GM12878 (cell line): ENCODE measurements at regions not wholly inside any gene's neighbourhood (a gene's known extent, or its start where the extent isn't known, plus 50 kb on each side); places are given as distances from the start of the nearest gene placed in this dataset.

Experiments used
- CBX5 ChIP-seq: sonication (generic); IDR thresholded peaks from 2 replicates; pipeline ENCODE4 v1.6.1; 2016; ENCODE audit warnings: low read depth, moderate library complexity, mild to moderate bottlenecking, inconsistent platforms
- CEBPB ChIP-seq, 2 experiments: fragments of 150-350 bp in 1 of 2; IDR thresholded peaks; 2 replicates each; pipeline ENCODE4 v1.6.1; 2012 to 2014; ENCODE audit warnings: low read depth in 2 of 2, low read length in 2 of 2, borderline replicate concordance in 1 of 2, inconsistent platforms in 1 of 2
- CTCF ChIP-seq, 3 experiments: IDR thresholded peaks in 2 of 3; conservative IDR thresholded peaks in 1 of 3; 2 replicates each; pipeline ENCODE4 v1.5.1; 2011; ENCODE audit warnings: low read depth in 3 of 3, low read length in 3 of 3, mild to moderate bottlenecking in 3 of 3, control low read depth in 2 of 3, moderate library complexity in 2 of 3, inconsistent platforms in 1 of 3, mixed read lengths in 1 of 3; ENCODE audit not compliant: control insufficient read depth in 2 of 3, insufficient read depth in 1 of 3; ENCODE audit errors: extremely low read depth in 1 of 3
- EZH2 ChIP-seq: IDR thresholded peaks from 2 replicates; pipeline ENCODE4 v1.6.1; 2012; ENCODE audit warnings: low read depth, mild to moderate bottlenecking, control low read depth, inconsistent platforms, low read length, borderline replicate concordance; ENCODE audit not compliant: control insufficient read depth
- GABPA ChIP-seq: IDR thresholded peaks from 2 replicates; pipeline ENCODE4 v1.6.1; 2014; ENCODE audit warnings: antibody characterized with exemption, low read depth, mild to moderate bottlenecking, inconsistent platforms
- HDAC2 ChIP-seq: fragments of 200-600 bp; sonication (generic); IDR thresholded peaks from 2 replicates; pipeline ENCODE4 v1.6.1; 2017
- MXI1 ChIP-seq: fragments of 150-350 bp; IDR thresholded peaks from 2 replicates; pipeline ENCODE4 v1.6.1; 2011; ENCODE audit warnings: low read depth, mild to moderate bottlenecking, inconsistent platforms, low read length, improper control_type of control experiment
- NR2C2 ChIP-seq: IDR thresholded peaks from 2 replicates; pipeline ENCODE4 v1.6.1; 2011; ENCODE audit warnings: borderline replicate concordance, low read depth; ENCODE audit not compliant: control insufficient read depth, insufficient read length
- NRF1 ChIP-seq: conservative IDR thresholded peaks from 2 replicates; pipeline ENCODE4 v1.6.1; 2011; ENCODE audit warnings: mild to moderate bottlenecking, low read depth, low read length, improper control_type of control experiment
- POLR2AphosphoS5 ChIP-seq: IDR thresholded peaks from 2 replicates; pipeline ENCODE4 v1.6.1; 2011; ENCODE audit warnings: mild to moderate bottlenecking, low read length, inconsistent platforms
- PRDM15 ChIP-seq: fragments of 450-650 bp; formaldehyde crosslinking; IDR thresholded peaks from 2 replicates; pipeline ENCODE4 v1.4.0; 2020; ENCODE audit warnings: mild to moderate bottlenecking, moderate library complexity
- SRF ChIP-seq, 2 experiments: IDR thresholded peaks; 2 replicates each; pipeline ENCODE4 v1.6.1; 2011; ENCODE audit warnings: low read depth in 2 of 2, low read length in 2 of 2, mild to moderate bottlenecking in 1 of 2, moderate library complexity in 1 of 2
- STAT3 ChIP-seq: IDR thresholded peaks from 2 replicates; pipeline ENCODE4 v1.6.1; 2011; ENCODE audit warnings: low read depth, low read length, improper control_type of control experiment
- ZBTB33 ChIP-seq: fragments of 450-650 bp; IDR thresholded peaks from 2 replicates; pipeline ENCODE4 v1.6.1; 2017; ENCODE audit warnings: mild to moderate bottlenecking

GRCh38 chr13:73958657-73959397 is 175.4 kb downstream of the KLF12 start:
- no peak for TF ChIP-seq HDAC2
- TF ChIP-seq CBX5, result no peak
- no peak for TF ChIP-seq SRF (IDR thresholded peaks at IDR 0.05; ENCODE audit: low read depth in 2 of 2, low read length in 2 of 2)
- no peak for TF ChIP-seq CTCF (IDR thresholded peaks at IDR 0.05 in 2 of 3, conservative IDR thresholded peaks at IDR 0.05 in 1 of 3; ENCODE audit: control insufficient read depth in 2 of 3, extremely low read depth in 1 of 3, insufficient read depth in 1 of 3, low read depth in 3 of 3, low read length in 3 of 3)
- TF ChIP-seq NRF1, result no peak
- no peak for TF ChIP-seq PRDM15
- no peak for TF ChIP-seq MXI1
- no peak for TF ChIP-seq NR2C2
- no peak for TF ChIP-seq ZBTB33
- no peak for TF ChIP-seq STAT3
- TF ChIP-seq EZH2, result no peak
- TF ChIP-seq GABPA, result no peak
- no peak for TF ChIP-seq POLR2AphosphoS5
- no peak for TF ChIP-seq CEBPB (IDR thresholded peaks at IDR 0.05; ENCODE audit: borderline replicate concordance in 1 of 2, low read depth in 2 of 2, low read length in 2 of 2)
